ENCODE measurements at regions not wholly inside any gene's neighbourhood (a gene's known extent, or its start where the extent isn't known, plus 50 kb on each side); places are given as distances from the start of the nearest gene placed in this dataset.

DNA sequence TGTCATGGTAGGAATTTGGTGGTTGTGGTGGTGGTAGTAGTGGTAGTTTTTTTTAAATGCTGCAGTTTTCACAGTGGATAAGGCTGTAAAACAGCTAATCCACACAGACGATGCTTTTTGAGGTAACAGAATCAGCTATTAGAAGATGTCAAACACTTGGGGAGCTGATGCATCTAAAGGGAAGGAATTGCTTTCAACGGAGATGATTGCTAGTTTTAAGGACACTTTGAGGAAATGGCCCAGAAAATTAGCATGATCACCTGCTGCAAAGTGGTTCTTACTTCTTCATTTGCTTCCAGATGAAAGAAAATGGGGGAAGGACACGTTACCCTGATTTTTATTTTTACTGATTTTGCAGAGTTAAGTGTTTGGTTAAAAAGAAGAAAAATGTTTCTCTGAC, 178.2 kb upstream of the ATP10B start:
- H3K4me3 ChIP-seq (replicated peaks; ENCODE audit: low read depth, low read length) = no peak overlapping the region
- no peak for TF ChIP-seq CTCF (IDR thresholded peaks at IDR 0.05; ENCODE audit: low read length, missing control alignments)

GRCh38 chr5:161027763-161028162, 175.8 kb upstream of the ATP10B start:
- H3K4me3 ChIP-seq (replicated peaks; ENCODE audit: low read depth, low read length) = no peak overlapping the region
- DNase-seq (ENCODE audit: low read depth) = no peak
- no peak for TF ChIP-seq CTCF (IDR thresholded peaks at IDR 0.05; ENCODE audit: low read length, missing control alignments)

More for the DNA sequence above, 178.2 kb upstream of the ATP10B start:
- no peak for DNase-seq (ENCODE audit: low read depth)

DNA sequence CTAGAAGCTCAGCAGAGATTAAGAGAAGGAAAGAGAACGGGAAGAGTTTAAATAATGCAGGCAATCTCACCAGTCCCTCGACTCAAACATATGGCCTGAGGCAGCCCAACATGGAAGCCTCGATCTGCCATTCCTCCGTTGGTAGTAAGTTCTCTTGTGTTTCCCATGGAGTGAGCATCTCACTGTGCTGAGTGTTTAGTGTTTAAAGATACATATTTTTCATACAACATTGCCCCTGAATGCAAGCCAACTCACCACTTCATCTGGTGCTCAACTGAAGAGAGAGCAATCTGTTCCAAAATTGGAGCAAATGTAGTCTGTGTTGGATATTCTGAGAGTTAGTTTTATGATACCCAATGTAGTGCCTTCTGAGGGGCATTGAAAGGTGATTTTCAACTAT, 171.5 kb upstream of the ATP10B start:
- H3K4me3 ChIP-seq (replicated peaks; ENCODE audit: low read depth, low read length) = no peak overlapping the region
- no peak for TF ChIP-seq CTCF (IDR thresholded peaks at IDR 0.05; ENCODE audit: low read length, missing control alignments)
- DNase-seq (ENCODE audit: low read depth) = no peak

DNA sequence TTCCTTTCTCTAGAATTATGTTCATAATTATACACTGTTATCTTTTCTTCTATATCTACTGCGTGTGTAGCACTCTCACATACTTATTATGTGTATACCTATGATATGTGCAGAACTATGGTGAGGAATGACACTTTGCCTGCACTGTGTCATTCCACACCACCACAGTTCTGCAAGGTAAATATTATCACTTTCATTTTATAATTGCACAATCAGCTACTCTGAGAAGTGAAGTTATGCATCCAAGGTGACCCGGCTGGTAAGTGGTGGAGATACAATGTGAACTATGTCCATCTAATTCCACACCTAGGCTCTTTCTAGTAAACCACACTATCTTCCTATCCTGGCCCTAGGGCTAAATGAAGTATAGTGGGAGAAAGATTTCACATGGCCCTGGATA, 170.1 kb upstream of the ATP10B start:
- no peak for TF ChIP-seq CTCF (IDR thresholded peaks at IDR 0.05; ENCODE audit: low read length, missing control alignments)
- no peak for DNase-seq (ENCODE audit: low read depth)

GRCh38 chr5:161009817-161010216, 157.8 kb upstream of the ATP10B start:
- no peak for TF ChIP-seq CTCF (IDR thresholded peaks at IDR 0.05; ENCODE audit: low read length, missing control alignments)
- no peak overlapping the region for H3K4me3 ChIP-seq (replicated peaks; ENCODE audit: low read depth, low read length)
- no peak for DNase-seq (ENCODE audit: low read depth)

More for the DNA sequence above, 170.1 kb upstream of the ATP10B start:
- H3K4me3 ChIP-seq (replicated peaks; ENCODE audit: low read depth, low read length) = no peak overlapping the region

DNA sequence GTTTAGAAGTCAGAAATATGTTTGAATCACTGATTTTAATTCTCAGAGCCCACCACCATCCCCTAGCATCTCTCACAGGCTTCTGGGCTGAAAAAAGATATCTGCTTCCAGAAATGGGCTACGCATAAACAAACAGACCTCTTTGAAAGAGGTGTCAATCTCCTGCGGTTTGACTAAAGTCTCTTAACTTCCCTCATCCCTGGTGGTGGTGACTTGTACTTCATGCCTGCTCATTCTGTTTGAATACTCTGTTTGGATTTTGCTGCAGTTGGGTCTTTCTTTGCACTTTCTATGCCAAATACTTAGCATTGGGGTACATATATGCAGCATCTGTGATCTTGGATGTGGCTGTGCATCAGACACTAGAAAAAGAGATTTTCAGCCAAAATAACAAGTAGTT, 157.2 kb upstream of the ATP10B start:
- TF ChIP-seq CTCF (IDR thresholded peaks at IDR 0.05; ENCODE audit: low read length, missing control alignments) = no peak
- DNase-seq (ENCODE audit: low read depth) = no peak
- no peak overlapping the region for H3K4me3 ChIP-seq (replicated peaks; ENCODE audit: low read depth, low read length)

- no peak for TF ChIP-seq CTCF (IDR thresholded peaks at IDR 0.05; ENCODE audit: low read length, missing control alignments)
- no peak for DNase-seq (ENCODE audit: low read depth)
- no peak overlapping the region for H3K4me3 ChIP-seq (replicated peaks; ENCODE audit: low read depth, low read length)
These were observed 155.9 kb upstream of the ATP10B start for GRCh38 chr5:161007879-161008278.

All from fibroblast of pulmonary artery (primary cell).